Adrenal gland (tissue), 5 donors: ENCODE measurements at regions not wholly inside any gene's neighbourhood (a gene's known extent, or its start where the extent isn't known, plus 50 kb on each side); places are given as distances from the start of the nearest gene placed in this dataset.

Experiments
- CTCF ChIP-seq, 6 experiments: fragments of 450-650 bp in 4 of 6; fragments of 200-600 bp in 2 of 6; sonication (generic) in 1 of 6; IDR thresholded peaks; 1 replicate in 5 of 6; 2 replicates in 1 of 6; pipeline versions ENCODE4 v1.5.1 to v1.8.0; 2016 to 2021; ENCODE audit warnings: antibody characterized with exemption in 6 of 6, mild to moderate bottlenecking in 2 of 6, moderate library complexity in 1 of 6
- POLR2A ChIP-seq, 2 donors: fragments of 450-650 bp; IDR thresholded peaks; one replicate each; pipeline ENCODE4 v1.6.1; 2017; ENCODE audit warnings: antibody characterized with exemption in 2 of 2, mild to moderate bottlenecking in 2 of 2, moderate library complexity in 1 of 2
- donor health status: DM: no; HTN: no; CAD: no.

DNA sequence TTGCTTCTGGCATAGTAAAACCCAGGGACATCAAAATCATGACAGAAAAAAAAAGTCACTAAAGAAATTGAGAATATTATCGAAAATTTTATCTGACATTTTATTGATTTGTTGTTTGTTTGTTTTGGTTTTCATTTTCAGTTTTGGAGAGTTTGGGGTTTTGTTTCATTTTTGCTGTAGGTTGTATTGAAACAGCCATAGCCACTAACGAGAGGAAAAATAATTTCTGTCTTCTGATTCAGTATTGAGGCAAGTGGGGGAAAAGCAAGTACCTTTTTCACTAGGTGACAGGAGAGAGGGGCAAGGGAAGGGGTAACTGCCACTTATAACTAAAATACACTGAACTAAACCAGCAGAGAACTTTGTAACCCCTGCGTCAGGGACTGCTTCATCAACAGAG lies 392.8 kb upstream of the NDST3 start:
- TF ChIP-seq CTCF (IDR thresholded peaks at IDR 0.05): no peak
- TF ChIP-seq POLR2A (IDR thresholded peaks at IDR 0.05): no peak
